Sigmoid colon (tissue), 6 donors: ENCODE measurements at regions not wholly inside any gene's neighbourhood (a gene's known extent, or its start where the extent isn't known, plus 50 kb on each side); places are given as distances from the start of the nearest gene placed in this dataset.

Experiments used
- DNase-seq: peaks from one replicate; pipeline ENCODE4 v3.0.0-alpha.2; 2019
- H3K27ac ChIP-seq, 4 donors: fragments of 200-600 bp; sonication (generic); one replicate each; pipeline ENCODE4 v1.5.1; 2016 to 2019; ENCODE audit warnings: mild to moderate bottlenecking in 1 of 4
- H3K27me3 ChIP-seq, 3 donors: fragments of 200-600 bp; sonication (generic); one replicate each; pipeline ENCODE4 v1.5.1; 2019; ENCODE audit warnings: mild to moderate bottlenecking in 1 of 3
- H3K36me3 ChIP-seq, 4 donors: fragments of 200-600 bp; sonication (generic); one replicate each; pipeline ENCODE4 v1.5.1; 2016 to 2019
- H3K4me1 ChIP-seq, 4 donors: fragments of 200-600 bp; sonication (generic); one replicate each; pipeline ENCODE4 v1.5.1; 2017 to 2019
- H3K4me3 ChIP-seq, 4 donors: fragments of 200-600 bp; sonication (generic); one replicate each; pipeline ENCODE4 v1.5.1; 2017 to 2019; ENCODE audit warnings: mild to moderate bottlenecking in 2 of 4, moderate library complexity in 1 of 4
- H3K9me3 ChIP-seq, 4 donors: fragments of 200-600 bp in 3 of 4; sonication (generic) in 3 of 4; one replicate each; pipeline versions ENCODE4 v1.5.1 to v1.6.1; 2013 to 2019
- EP300 ChIP-seq, 4 donors: sonication (generic); formaldehyde crosslinking; IDR thresholded peaks; one replicate each; pipeline ENCODE4 v1.6.1; 2017; ENCODE audit warnings: antibody characterized with exemption in 4 of 4
- POLR2A ChIP-seq, 2 donors: fragments of 450-650 bp; IDR thresholded peaks; one replicate each; pipeline ENCODE4 v1.6.1; 2016; ENCODE audit warnings: antibody characterized with exemption in 2 of 2, mild to moderate bottlenecking in 2 of 2, moderate library complexity in 2 of 2
- POLR2AphosphoS5 ChIP-seq, 4 donors: sonication (generic); formaldehyde crosslinking; IDR thresholded peaks; one replicate each; pipeline ENCODE4 v1.6.1; 2017; ENCODE audit warnings: antibody characterized with exemption in 4 of 4
- WGBS, 2 donors: extraction: QIAGEN DNeasy Blood & Tissue Kit; methylation state at CpG; one replicate each; pipeline ENCODE4 v1.1.7; 2013; 5-methylcytosine and 5-hydroxymethylcytosine counted together
- intact Hi-C: fragments of 100-400 bp; cut with DNase I; formaldehyde crosslinking; loops from one replicate; pipeline ENCODE4 v1.15.1; 2023
- TF ChIP-seq, protein P1 (sequence below), 4 experiments: fragments of 450-650 bp in 3 of 4; fragments of 200-600 bp in 1 of 4; IDR thresholded peaks; one replicate each; pipeline ENCODE4 v1.5.1; 2016 to 2019; ENCODE audit warnings: antibody characterized with exemption in 4 of 4, mild to moderate bottlenecking in 3 of 4, moderate library complexity in 2 of 4
- donor health status: healthy with polysubstance abuse.
- donor health status: healthy.

- H3K4me3 ChIP-seq = no peak overlapping the region
- TF ChIP-seq, protein P1, sequence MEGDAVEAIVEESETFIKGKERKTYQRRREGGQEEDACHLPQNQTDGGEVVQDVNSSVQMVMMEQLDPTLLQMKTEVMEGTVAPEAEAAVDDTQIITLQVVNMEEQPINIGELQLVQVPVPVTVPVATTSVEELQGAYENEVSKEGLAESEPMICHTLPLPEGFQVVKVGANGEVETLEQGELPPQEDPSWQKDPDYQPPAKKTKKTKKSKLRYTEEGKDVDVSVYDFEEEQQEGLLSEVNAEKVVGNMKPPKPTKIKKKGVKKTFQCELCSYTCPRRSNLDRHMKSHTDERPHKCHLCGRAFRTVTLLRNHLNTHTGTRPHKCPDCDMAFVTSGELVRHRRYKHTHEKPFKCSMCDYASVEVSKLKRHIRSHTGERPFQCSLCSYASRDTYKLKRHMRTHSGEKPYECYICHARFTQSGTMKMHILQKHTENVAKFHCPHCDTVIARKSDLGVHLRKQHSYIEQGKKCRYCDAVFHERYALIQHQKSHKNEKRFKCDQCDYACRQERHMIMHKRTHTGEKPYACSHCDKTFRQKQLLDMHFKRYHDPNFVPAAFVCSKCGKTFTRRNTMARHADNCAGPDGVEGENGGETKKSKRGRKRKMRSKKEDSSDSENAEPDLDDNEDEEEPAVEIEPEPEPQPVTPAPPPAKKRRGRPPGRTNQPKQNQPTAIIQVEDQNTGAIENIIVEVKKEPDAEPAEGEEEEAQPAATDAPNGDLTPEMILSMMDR (IDR thresholded peaks at IDR 0.05) = no peak
- intact Hi-C loops = no loop called here
- no peaks in the 10 kb centered on the region for H3K4me1 ChIP-seq
- H3K36me3 ChIP-seq = no peaks in the 10 kb centered on the region
- WGBS, 2 donors = 84 to 93% methylated on average over 4 of the region's 4 CpGs
- no peak for DNase-seq
- H3K27me3 ChIP-seq = no peaks in the 10 kb centered on the region
- no peak overlapping the region for H3K27ac ChIP-seq
- H3K9me3 ChIP-seq = no peaks in the 10 kb centered on the region
Observed at GRCh38 chr9:87167582-87167981, 220.3 kb upstream of the GAS1 start.

GRCh38 chr9:87178302-87178701, 231.0 kb upstream of the GAS1 start:
- DNase-seq = no peak

GRCh38 chr9:87179553-87180340, 232.4 kb upstream of the GAS1 start:
- Histone ChIP-seq H3K27ac (no peak overlapping the region), H3K4me1 (peaks cover 0 to 5% (median 0%) of the 10 kb centered on the region in 4 donors), H3K4me3 (no peak overlapping the region), H3K36me3 (no peaks in the 10 kb centered on the region), H3K27me3 (no peaks in the 10 kb centered on the region), H3K9me3 (no peaks in the 10 kb centered on the region)
- 56 to 69% methylated on average over 7 of the region's 7 CpGs for WGBS, 2 donors
- no peak for DNase-seq
- TF ChIP-seq EP300 (IDR thresholded peaks at IDR 0.05) = no peak
- TF ChIP-seq POLR2A (IDR thresholded peaks at IDR 0.05) = no peak
- no peak for TF ChIP-seq POLR2AphosphoS5 (IDR thresholded peaks at IDR 0.05)
- TF ChIP-seq, protein P1 (IDR thresholded peaks at IDR 0.05) = no peak
- intact Hi-C loops = no loop called here

More at GRCh38 chr9:87178302-87178701, 231.0 kb upstream of the GAS1 start:
- intact Hi-C loops = no loop called here
- no peak for TF ChIP-seq EP300 (IDR thresholded peaks at IDR 0.05)
- no peak for TF ChIP-seq POLR2A (IDR thresholded peaks at IDR 0.05)
- TF ChIP-seq, protein P1 (IDR thresholded peaks at IDR 0.05) = no peak
- no peak for TF ChIP-seq POLR2AphosphoS5 (IDR thresholded peaks at IDR 0.05)
- Histone ChIP-seq H3K4me3 (no peak overlapping the region), H3K27ac (no peak overlapping the region), H3K4me1 (peaks cover 0 to 5% (median 0%) of the 10 kb centered on the region in 4 donors), H3K27me3 (no peaks in the 10 kb centered on the region), H3K9me3 (no peaks in the 10 kb centered on the region), H3K36me3 (no peaks in the 10 kb centered on the region)

DNA sequence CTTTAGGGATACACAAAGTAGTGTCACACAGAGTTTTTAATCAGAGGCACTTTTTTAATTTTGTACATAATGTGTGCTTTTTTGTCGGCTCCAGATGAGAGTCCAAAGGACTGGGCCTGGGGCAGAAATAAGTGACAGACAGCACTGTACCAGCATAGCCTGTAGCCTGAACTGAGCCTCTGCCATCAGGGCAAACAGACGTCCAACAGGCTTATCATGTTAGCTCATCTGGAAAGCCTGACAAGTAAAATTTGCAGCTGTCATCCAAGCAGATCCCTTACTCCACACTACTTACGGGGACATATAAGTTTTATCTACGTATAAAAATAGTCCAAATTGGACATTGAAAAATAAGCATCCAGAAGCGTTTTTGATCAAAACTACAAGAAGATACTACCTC, 233.1 kb upstream of the GAS1 start:
- intact Hi-C loops = no loop called here
- TF ChIP-seq, protein P1 (IDR thresholded peaks at IDR 0.05) = no peak
- no peak for TF ChIP-seq POLR2A (IDR thresholded peaks at IDR 0.05)
- TF ChIP-seq EP300 (IDR thresholded peaks at IDR 0.05) = no peak
- TF ChIP-seq POLR2AphosphoS5 (IDR thresholded peaks at IDR 0.05) = no peak
- Histone ChIP-seq H3K36me3 (no peaks in the 10 kb centered on the region), H3K27me3 (no peaks in the 10 kb centered on the region), H3K4me3 (no peak overlapping the region), H3K4me1 (peaks cover 0 to 5% (median 0%) of the 10 kb centered on the region in 4 donors), H3K9me3 (no peaks in the 10 kb centered on the region), H3K27ac (no peak overlapping the region)
- WGBS, 2 donors = 70 to 76% methylated on average over 5 of the region's 5 CpGs
- DNase-seq = no peak

- Histone ChIP-seq H3K36me3 (no peaks in the 10 kb centered on the region), H3K27me3 (no peaks in the 10 kb centered on the region), H3K4me1 (peaks cover 0 to 5% (median 0%) of the 10 kb centered on the region in 4 donors), H3K27ac (no peak overlapping the region), H3K4me3 (no peak overlapping the region), H3K9me3 (no peaks in the 10 kb centered on the region)
- TF ChIP-seq POLR2AphosphoS5 (IDR thresholded peaks at IDR 0.05) = no peak
- no peak for TF ChIP-seq POLR2A (IDR thresholded peaks at IDR 0.05)
- TF ChIP-seq, protein P1 (IDR thresholded peaks at IDR 0.05) = no peak
- TF ChIP-seq EP300 (IDR thresholded peaks at IDR 0.05) = no peak
- intact Hi-C loops = no loop called here
- WGBS, 2 donors = 85% methylated on average over 2 of the region's 2 CpGs
- DNase-seq = no peak
Observed at GRCh38 chr9:87180841-87181240, 233.5 kb upstream of the GAS1 start.
